ENCODE measurements at regions not wholly inside any gene's neighbourhood (a gene's known extent, or its start where the extent isn't known, plus 50 kb on each side); places are given as distances from the start of the nearest gene placed in this dataset.
"Not testable (repeated sequence)": the region's sequence is repeated elsewhere in the genome, so short reads cannot be mapped to it uniquely, and the experiment has no call there.

DNA sequence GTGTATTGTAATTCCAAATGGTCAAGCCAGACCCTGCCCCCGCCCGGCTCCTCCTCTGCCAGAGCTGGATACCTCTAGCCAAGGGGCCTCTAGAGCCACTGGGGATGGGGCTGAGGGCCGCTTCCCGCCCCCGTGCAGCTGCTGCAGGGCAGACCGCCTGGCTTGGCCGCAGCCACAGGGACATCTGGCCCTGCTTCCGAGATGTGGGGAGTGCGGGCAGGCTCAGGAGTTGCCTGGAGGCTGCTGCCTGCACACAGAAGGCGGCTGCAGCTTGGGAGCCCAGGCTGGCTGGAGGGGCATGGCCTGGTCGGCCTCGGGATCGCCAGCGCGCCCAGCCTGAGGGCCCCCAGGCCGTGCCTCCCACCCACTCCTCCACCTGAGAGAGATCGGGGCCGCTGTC is 79.9 kb upstream of the ZNG1F start:
- H3K79me1 ChIP-seq (ENCODE audit: low read length); H3K79me2 ChIP-seq (ENCODE audit: control insufficient read depth, insufficient read depth, low read length, poor library complexity); H3K4me2 ChIP-seq (ENCODE audit: low read length); H3K36me3 ChIP-seq (ENCODE audit: control insufficient read depth in 1 of 2, insufficient read depth in 2 of 2, low read length in 2 of 2); H2AK5ac ChIP-seq (ENCODE audit: low read length); H3K23ac ChIP-seq (ENCODE audit: low read length); H3K27me3 ChIP-seq (ENCODE audit: insufficient read depth, low read length); H2AFZ ChIP-seq (ENCODE audit: insufficient read depth, low read length, poor library complexity); H3K18ac ChIP-seq (ENCODE audit: low read length); H3K4ac ChIP-seq (ENCODE audit: low read depth, low read length); H3K4me1 ChIP-seq (ENCODE audit: control insufficient read depth in 1 of 2, insufficient read depth in 2 of 2, low read length in 2 of 2); H3K9ac ChIP-seq (ENCODE audit: low read length); DNase-seq; H4K91ac ChIP-seq (ENCODE audit: low read depth, low read length); H2BK120ac ChIP-seq (ENCODE audit: insufficient read depth, low read length, poor library complexity); H4K12ac ChIP-seq (ENCODE audit: low read depth, low read length); H3K14ac ChIP-seq (ENCODE audit: low read length); H3K27ac ChIP-seq (ENCODE audit: low read depth, low read length); H4K8ac ChIP-seq (ENCODE audit: low read depth, low read length); H3K4me3 ChIP-seq (ENCODE audit: low read depth, low read length); H2BK5ac ChIP-seq (ENCODE audit: low read depth, low read length, poor library complexity); H2BK12ac ChIP-seq (ENCODE audit: low read length); H3K9me3 ChIP-seq (ENCODE audit: insufficient read depth, low read depth, low read length): not testable (repeated sequence)
- WGBS (ENCODE audit: extremely low coverage, insufficient coverage, insufficient read length), result no CpG with 5 or more reads among the region's 18 CpGs

GRCh38 chr9:41266602-41267001 is 77.5 kb upstream of the ZNG1F start:
- H4K8ac ChIP-seq (ENCODE audit: low read depth, low read length); H3K36me3 ChIP-seq (ENCODE audit: control insufficient read depth in 1 of 2, insufficient read depth in 2 of 2, low read length in 2 of 2); H2AK5ac ChIP-seq (ENCODE audit: low read length); H3K23ac ChIP-seq (ENCODE audit: low read length); H2AFZ ChIP-seq (ENCODE audit: insufficient read depth, low read length, poor library complexity); H4K91ac ChIP-seq (ENCODE audit: low read depth, low read length); H3K27me3 ChIP-seq (ENCODE audit: insufficient read depth, low read length); H3K14ac ChIP-seq (ENCODE audit: low read length); H3K27ac ChIP-seq (ENCODE audit: low read depth, low read length); H3K4me2 ChIP-seq (ENCODE audit: low read length); H4K12ac ChIP-seq (ENCODE audit: low read depth, low read length); H2BK5ac ChIP-seq (ENCODE audit: low read depth, low read length, poor library complexity); H3K9ac ChIP-seq (ENCODE audit: low read length); H3K18ac ChIP-seq (ENCODE audit: low read length); H3K4ac ChIP-seq (ENCODE audit: low read depth, low read length); H3K4me1 ChIP-seq (ENCODE audit: control insufficient read depth in 1 of 2, insufficient read depth in 2 of 2, low read length in 2 of 2); H3K9me3 ChIP-seq (ENCODE audit: insufficient read depth, low read depth, low read length); H3K79me2 ChIP-seq (ENCODE audit: control insufficient read depth, insufficient read depth, low read length, poor library complexity); H3K4me3 ChIP-seq (ENCODE audit: low read depth, low read length); H2BK120ac ChIP-seq (ENCODE audit: insufficient read depth, low read length, poor library complexity); H2BK12ac ChIP-seq (ENCODE audit: low read length); H3K79me1 ChIP-seq (ENCODE audit: low read length); DNase-seq: not testable (repeated sequence)
- WGBS (ENCODE audit: extremely low coverage, insufficient coverage, insufficient read length), result no CpG with 5 or more reads among the region's 25 CpGs

DNA sequence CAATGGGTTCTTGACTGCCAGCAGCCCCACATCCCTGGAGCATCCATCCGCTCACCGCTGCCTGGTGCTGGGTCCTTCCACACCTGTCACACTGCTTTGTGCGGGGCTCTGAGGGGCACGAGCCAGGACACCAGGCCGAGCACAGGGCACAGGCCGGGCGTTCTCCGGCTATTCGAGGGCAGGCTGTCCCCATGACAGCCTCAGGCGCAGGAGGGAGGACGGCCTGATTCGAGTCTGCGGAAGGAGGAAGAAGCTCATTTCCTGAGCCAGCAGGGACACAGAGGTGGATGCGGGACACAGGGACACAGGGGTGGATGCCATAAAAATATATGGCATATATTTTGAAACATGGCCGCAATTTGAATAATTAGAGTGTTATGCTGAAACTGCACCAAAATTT is 76.9 kb upstream of the ZNG1F start:
- not testable (repeated sequence) for H3K27me3 ChIP-seq (ENCODE audit: insufficient read depth, low read length); H3K79me1 ChIP-seq (ENCODE audit: low read length); H2BK120ac ChIP-seq (ENCODE audit: insufficient read depth, low read length, poor library complexity); H2BK12ac ChIP-seq (ENCODE audit: low read length); H4K12ac ChIP-seq (ENCODE audit: low read depth, low read length); H3K14ac ChIP-seq (ENCODE audit: low read length); H4K8ac ChIP-seq (ENCODE audit: low read depth, low read length); H2BK5ac ChIP-seq (ENCODE audit: low read depth, low read length, poor library complexity); H4K91ac ChIP-seq (ENCODE audit: low read depth, low read length); H3K4me3 ChIP-seq (ENCODE audit: low read depth, low read length); DNase-seq; H2AK5ac ChIP-seq (ENCODE audit: low read length); H3K4ac ChIP-seq (ENCODE audit: low read depth, low read length); H3K4me2 ChIP-seq (ENCODE audit: low read length); H3K36me3 ChIP-seq (ENCODE audit: control insufficient read depth in 1 of 2, insufficient read depth in 2 of 2, low read length in 2 of 2); H3K79me2 ChIP-seq (ENCODE audit: control insufficient read depth, insufficient read depth, low read length, poor library complexity); H3K9ac ChIP-seq (ENCODE audit: low read length); H3K23ac ChIP-seq (ENCODE audit: low read length); H3K4me1 ChIP-seq (ENCODE audit: control insufficient read depth in 1 of 2, insufficient read depth in 2 of 2, low read length in 2 of 2); H3K9me3 ChIP-seq (ENCODE audit: insufficient read depth, low read depth, low read length); H3K27ac ChIP-seq (ENCODE audit: low read depth, low read length); H3K18ac ChIP-seq (ENCODE audit: low read length); H2AFZ ChIP-seq (ENCODE audit: insufficient read depth, low read length, poor library complexity)
- WGBS (ENCODE audit: extremely low coverage, insufficient coverage, insufficient read length), result no CpG with 5 or more reads among the region's 15 CpGs

DNA sequence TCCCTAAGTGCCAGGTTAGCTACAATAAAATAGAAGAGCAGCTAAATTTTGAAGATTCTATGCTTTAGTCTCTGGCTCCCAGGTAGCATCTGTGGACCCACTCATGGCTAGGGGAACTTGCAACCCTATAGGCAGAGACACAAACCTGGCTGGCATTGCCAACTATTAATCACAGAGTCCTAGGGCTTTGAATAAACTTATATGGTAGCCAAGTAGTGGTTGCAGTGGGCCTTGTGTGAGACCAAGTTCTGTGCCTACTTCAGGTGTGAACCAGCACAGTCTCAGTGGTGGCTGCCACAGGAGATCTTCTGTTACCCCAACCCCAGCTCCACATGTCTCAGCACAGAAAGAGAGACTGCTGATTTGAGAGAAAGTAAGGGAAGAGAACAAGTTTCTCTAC is 62.9 kb upstream of the ZNG1F start:
- not testable (repeated sequence) for H3K4ac ChIP-seq (ENCODE audit: low read depth, low read length); H3K79me1 ChIP-seq (ENCODE audit: low read length); H3K9ac ChIP-seq (ENCODE audit: low read length); H3K36me3 ChIP-seq (ENCODE audit: control insufficient read depth in 1 of 2, insufficient read depth in 2 of 2, low read length in 2 of 2); H3K4me3 ChIP-seq (ENCODE audit: low read depth, low read length); H4K12ac ChIP-seq (ENCODE audit: low read depth, low read length); H3K18ac ChIP-seq (ENCODE audit: low read length); H2BK120ac ChIP-seq (ENCODE audit: insufficient read depth, low read length, poor library complexity); H3K27ac ChIP-seq (ENCODE audit: low read depth, low read length); H2AFZ ChIP-seq (ENCODE audit: insufficient read depth, low read length, poor library complexity); H3K23ac ChIP-seq (ENCODE audit: low read length); H3K4me1 ChIP-seq (ENCODE audit: control insufficient read depth in 1 of 2, insufficient read depth in 2 of 2, low read length in 2 of 2); H3K79me2 ChIP-seq (ENCODE audit: control insufficient read depth, insufficient read depth, low read length, poor library complexity); H4K8ac ChIP-seq (ENCODE audit: low read depth, low read length); H2BK12ac ChIP-seq (ENCODE audit: low read length); H3K4me2 ChIP-seq (ENCODE audit: low read length); H4K91ac ChIP-seq (ENCODE audit: low read depth, low read length); H3K9me3 ChIP-seq (ENCODE audit: insufficient read depth, low read depth, low read length); DNase-seq; H3K27me3 ChIP-seq (ENCODE audit: insufficient read depth, low read length); H2AK5ac ChIP-seq (ENCODE audit: low read length); H3K14ac ChIP-seq (ENCODE audit: low read length); H2BK5ac ChIP-seq (ENCODE audit: low read depth, low read length, poor library complexity)

GRCh38 chr9:41251101-41251500 is 62.0 kb upstream of the ZNG1F start:
- not testable (repeated sequence) for H2AFZ ChIP-seq (ENCODE audit: insufficient read depth, low read length, poor library complexity); H3K14ac ChIP-seq (ENCODE audit: low read length); H3K36me3 ChIP-seq (ENCODE audit: control insufficient read depth in 1 of 2, insufficient read depth in 2 of 2, low read length in 2 of 2); H3K9me3 ChIP-seq (ENCODE audit: insufficient read depth, low read depth, low read length); H2BK120ac ChIP-seq (ENCODE audit: insufficient read depth, low read length, poor library complexity); H4K8ac ChIP-seq (ENCODE audit: low read depth, low read length); H3K23ac ChIP-seq (ENCODE audit: low read length); H4K91ac ChIP-seq (ENCODE audit: low read depth, low read length); H3K79me2 ChIP-seq (ENCODE audit: control insufficient read depth, insufficient read depth, low read length, poor library complexity); H3K27ac ChIP-seq (ENCODE audit: low read depth, low read length); H3K4me1 ChIP-seq (ENCODE audit: control insufficient read depth in 1 of 2, insufficient read depth in 2 of 2, low read length in 2 of 2); H3K27me3 ChIP-seq (ENCODE audit: insufficient read depth, low read length); H3K9ac ChIP-seq (ENCODE audit: low read length); H2BK5ac ChIP-seq (ENCODE audit: low read depth, low read length, poor library complexity); H2BK12ac ChIP-seq (ENCODE audit: low read length); H2AK5ac ChIP-seq (ENCODE audit: low read length); H3K4ac ChIP-seq (ENCODE audit: low read depth, low read length); H3K79me1 ChIP-seq (ENCODE audit: low read length); H3K4me2 ChIP-seq (ENCODE audit: low read length); H3K18ac ChIP-seq (ENCODE audit: low read length); DNase-seq; H3K4me3 ChIP-seq (ENCODE audit: low read depth, low read length); H4K12ac ChIP-seq (ENCODE audit: low read depth, low read length)
- WGBS (ENCODE audit: extremely low coverage, insufficient coverage, insufficient read length), result no CpG with 5 or more reads among the region's 3 CpGs

Data from trophoblast cell (in vitro differentiated cells and primary cell).